ENCODE measurements at regions not wholly inside any gene's neighbourhood (a gene's known extent, or its start where the extent isn't known, plus 50 kb on each side); places are given as distances from the start of the nearest gene placed in this dataset.

- no peak for DNase-seq (ENCODE audit: low spot score)
- TF ChIP-seq CTCF (IDR thresholded peaks at IDR 0.05; ENCODE audit: extremely low read depth, insufficient read depth, missing control alignments): no peak
- in situ Hi-C loops (cut with MboI; ENCODE audit: low pct_unique_long_range_greater_than_20kb, low sequenced_read_pairs, unreplicated experiment): no loop called here
Observed at GRCh38 chr5:105132581-105132980, 1570.0 kb upstream of the NUDT12 start.

- DNase-seq (ENCODE audit: low spot score): no peak
- in situ Hi-C loops (cut with MboI; ENCODE audit: low pct_unique_long_range_greater_than_20kb, low sequenced_read_pairs, unreplicated experiment): no loop called here
- no peak for TF ChIP-seq CTCF (IDR thresholded peaks at IDR 0.05; ENCODE audit: extremely low read depth, insufficient read depth, missing control alignments)
Observed at GRCh38 chr5:105131045-105131444, 1568.5 kb upstream of the NUDT12 start.

GRCh38 chr5:105101577-105101976, 1539.0 kb upstream of the NUDT12 start:
- no peak for DNase-seq (ENCODE audit: low spot score)
- in situ Hi-C loops (cut with MboI; ENCODE audit: low pct_unique_long_range_greater_than_20kb, low sequenced_read_pairs, unreplicated experiment): no loop called here
- TF ChIP-seq CTCF (IDR thresholded peaks at IDR 0.05; ENCODE audit: extremely low read depth, insufficient read depth, missing control alignments): no peak

- no peak for DNase-seq (ENCODE audit: low spot score)
- in situ Hi-C loops (cut with MboI; ENCODE audit: low pct_unique_long_range_greater_than_20kb, low sequenced_read_pairs, unreplicated experiment): no loop called here
- no peak for TF ChIP-seq CTCF (IDR thresholded peaks at IDR 0.05; ENCODE audit: extremely low read depth, insufficient read depth, missing control alignments)
Observed at GRCh38 chr5:105088961-105089360, 1526.4 kb upstream of the NUDT12 start.

- no peak for TF ChIP-seq CTCF (IDR thresholded peaks at IDR 0.05; ENCODE audit: extremely low read depth, insufficient read depth, missing control alignments)
- no peak for DNase-seq (ENCODE audit: low spot score)
- in situ Hi-C loops (cut with MboI; ENCODE audit: low pct_unique_long_range_greater_than_20kb, low sequenced_read_pairs, unreplicated experiment): no loop called here
Observed at GRCh38 chr5:105088102-105088501, 1525.5 kb upstream of the NUDT12 start.

- DNase-seq (ENCODE audit: low spot score): no peak
- in situ Hi-C loops (cut with MboI; ENCODE audit: low pct_unique_long_range_greater_than_20kb, low sequenced_read_pairs, unreplicated experiment): no loop called here
- no peak for TF ChIP-seq CTCF (IDR thresholded peaks at IDR 0.05; ENCODE audit: extremely low read depth, insufficient read depth, missing control alignments)
Observed at GRCh38 chr5:105057893-105058292, 1495.3 kb upstream of the NUDT12 start.

- no peak for TF ChIP-seq CTCF (IDR thresholded peaks at IDR 0.05; ENCODE audit: extremely low read depth, insufficient read depth, missing control alignments)
- DNase-seq (ENCODE audit: low spot score): no peak
- in situ Hi-C loops (cut with MboI; ENCODE audit: low pct_unique_long_range_greater_than_20kb, low sequenced_read_pairs, unreplicated experiment): no loop called here
Observed at GRCh38 chr5:105057001-105057436, 1494.4 kb upstream of the NUDT12 start.
